ENCODE measurements at regions not wholly inside any gene's neighbourhood (a gene's known extent, or its start where the extent isn't known, plus 50 kb on each side); places are given as distances from the start of the nearest gene placed in this dataset.

DNA sequence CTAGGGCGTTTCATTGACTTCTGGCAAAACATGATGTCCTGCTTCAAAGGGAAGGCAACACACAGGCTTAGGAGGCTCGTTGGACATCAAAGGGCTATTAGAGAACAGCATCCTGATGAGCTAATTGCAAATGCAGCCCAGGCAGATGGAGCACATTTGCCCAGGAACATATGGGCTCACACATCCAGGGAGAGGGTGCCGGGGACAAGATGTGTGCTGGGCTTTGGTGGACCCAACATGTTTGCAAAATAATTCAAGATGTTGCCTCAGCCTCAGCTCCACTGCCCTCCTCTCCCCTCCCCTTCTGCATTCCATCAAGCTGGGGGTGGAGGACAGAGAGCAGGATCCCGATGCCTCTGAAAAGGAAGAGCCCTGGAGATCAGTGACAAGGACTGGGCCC lies 217.1 kb upstream of the ZMIZ1 start:
- DNase-seq (ENCODE audit: extremely low read depth in 1 of 2, low read depth in 1 of 2): no peak

DNA sequence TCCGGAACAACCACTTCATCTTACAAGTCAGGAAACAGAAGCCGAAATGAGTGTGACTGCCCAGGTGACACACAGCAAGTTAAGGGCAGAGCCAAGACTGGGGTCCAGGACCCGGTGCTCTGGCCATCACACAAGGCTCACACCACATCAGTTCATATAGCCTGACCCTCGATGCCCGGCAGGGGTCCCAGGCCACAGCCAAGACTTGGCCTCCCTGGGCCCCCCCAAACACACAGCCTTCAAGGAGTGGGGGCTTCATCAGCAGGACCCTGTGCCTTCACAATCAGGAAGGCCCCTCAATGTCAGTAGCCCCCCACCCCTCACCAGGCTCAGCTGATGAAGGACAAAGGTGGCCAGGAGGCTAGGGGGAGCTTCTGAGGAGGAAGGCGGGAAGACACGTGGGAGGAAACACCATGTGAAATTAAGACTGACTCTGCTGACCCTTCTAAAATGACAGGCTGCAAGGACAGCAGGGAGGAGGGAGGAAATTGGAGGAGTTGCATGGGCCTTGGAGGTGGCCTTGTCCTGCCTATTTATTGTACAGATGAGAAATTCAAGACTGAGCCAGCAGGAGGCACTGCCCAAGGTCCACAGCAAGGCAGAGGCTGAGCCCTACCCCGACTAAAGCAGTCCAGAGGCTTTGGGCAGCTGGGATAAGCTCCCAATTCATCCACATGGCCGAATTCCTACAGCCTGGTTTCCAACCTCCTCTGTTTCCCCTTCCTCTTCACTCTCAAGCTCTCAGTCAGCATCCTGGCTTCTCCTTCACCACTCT lies 216.1 kb upstream of the ZMIZ1 start:
- no peak for DNase-seq (ENCODE audit: extremely low read depth in 1 of 2, low read depth in 1 of 2)

DNA sequence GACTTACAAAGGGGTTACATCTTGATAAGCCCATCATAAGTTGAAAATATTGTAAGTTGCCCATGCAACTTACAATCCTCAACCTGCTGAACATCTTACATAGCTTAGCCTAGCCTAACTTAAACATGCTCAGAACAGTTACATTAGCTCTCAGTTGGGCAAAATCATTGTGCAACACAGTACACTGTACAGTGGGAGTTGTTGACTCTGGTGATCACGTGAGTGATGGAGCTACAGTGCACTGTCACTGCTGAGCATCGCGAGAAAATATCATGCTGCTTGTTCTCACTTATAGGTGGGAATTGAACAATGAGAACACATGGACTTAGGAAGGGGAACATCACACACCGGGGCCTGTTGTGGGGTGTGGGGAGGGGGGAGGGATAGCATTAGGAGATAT lies 214.9 kb upstream of the ZMIZ1 start:
- no peak for DNase-seq (ENCODE audit: extremely low read depth in 1 of 2, low read depth in 1 of 2)

DNA sequence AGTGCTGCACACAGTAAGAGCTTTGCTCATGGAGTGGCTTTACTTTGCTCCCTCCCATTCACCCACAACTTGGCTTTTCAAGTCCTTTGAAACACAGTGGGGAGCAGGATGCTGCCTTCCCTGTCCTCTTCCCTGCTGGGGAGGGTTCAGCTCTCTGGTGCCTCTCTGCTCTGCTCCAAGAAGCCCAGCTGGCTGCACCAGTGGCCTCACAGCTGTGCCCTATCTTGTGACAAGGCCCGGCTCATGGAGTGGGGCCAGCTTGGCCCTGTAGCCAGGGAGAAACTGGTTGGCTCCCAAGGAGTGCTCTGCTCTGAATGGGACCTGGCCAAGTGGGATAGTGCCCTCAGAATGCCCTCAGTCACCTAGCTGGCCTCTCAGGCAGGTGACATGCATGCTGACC lies 212.3 kb upstream of the ZMIZ1 start:
- DNase-seq (ENCODE audit: extremely low read depth in 1 of 2, low read depth in 1 of 2): no peak

DNA sequence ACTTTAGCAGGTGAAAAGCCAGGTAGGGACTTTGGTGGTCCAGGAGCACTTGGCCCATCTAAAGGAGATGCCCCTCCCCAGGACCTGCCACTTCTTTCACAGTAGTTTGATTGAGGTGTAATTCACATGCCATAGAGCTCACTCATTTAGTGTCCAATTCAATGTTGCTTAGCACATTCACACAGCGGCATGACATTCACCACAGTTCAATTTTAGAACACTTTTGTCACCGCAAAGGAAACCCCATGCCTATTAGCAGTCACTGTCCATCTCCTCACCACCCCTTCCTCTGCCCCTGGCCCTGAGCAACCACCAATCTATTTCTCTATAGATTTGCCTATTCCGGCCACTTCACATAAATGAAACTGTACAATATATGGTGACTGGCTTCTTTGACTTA lies 211.6 kb upstream of the ZMIZ1 start:
- no peak for DNase-seq (ENCODE audit: extremely low read depth in 1 of 2, low read depth in 1 of 2)

DNA sequence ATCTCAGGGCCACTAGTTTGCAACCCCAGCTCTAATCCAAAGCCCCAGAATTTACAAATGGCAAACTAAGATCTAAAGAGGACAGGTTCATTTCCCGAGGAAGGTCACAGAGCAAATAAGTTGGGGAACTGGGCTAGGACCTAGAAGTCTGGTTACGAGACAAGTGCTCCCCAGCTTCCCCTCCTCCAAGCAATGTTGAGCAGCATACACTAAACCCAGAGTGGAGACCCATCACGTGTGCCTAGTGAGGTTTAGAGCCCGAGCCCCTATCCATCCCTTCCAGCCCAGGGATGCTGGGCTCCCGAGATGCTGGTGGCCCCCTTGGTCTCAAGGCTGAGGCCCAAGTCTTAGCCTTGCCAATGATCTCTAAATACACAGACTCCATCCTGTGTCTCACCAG lies 209.5 kb upstream of the ZMIZ1 start:
- DNase-seq (ENCODE audit: extremely low read depth in 1 of 2, low read depth in 1 of 2): no peak

DNA sequence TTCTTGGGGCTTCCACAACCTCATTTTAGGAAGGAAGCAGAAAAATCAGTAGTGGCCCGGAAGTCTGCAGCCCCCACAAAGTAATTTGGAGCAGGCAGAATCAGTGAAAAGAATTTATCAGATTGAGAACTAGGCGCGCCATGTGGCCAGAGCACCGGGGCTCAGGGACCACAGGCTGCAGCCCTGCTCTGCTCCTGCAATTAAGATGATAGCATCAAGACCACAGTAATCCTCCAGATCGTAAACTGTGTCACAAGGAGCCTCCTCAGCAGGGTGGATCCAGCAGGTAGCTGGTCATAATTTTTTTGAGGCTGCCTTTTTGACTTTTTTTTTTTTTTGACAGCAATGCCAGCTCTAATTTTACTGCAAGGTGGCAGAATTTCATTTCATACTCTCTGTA lies 209.0 kb upstream of the ZMIZ1 start:
- DNase-seq (ENCODE audit: extremely low read depth in 1 of 2, low read depth in 1 of 2): no peak

DNA sequence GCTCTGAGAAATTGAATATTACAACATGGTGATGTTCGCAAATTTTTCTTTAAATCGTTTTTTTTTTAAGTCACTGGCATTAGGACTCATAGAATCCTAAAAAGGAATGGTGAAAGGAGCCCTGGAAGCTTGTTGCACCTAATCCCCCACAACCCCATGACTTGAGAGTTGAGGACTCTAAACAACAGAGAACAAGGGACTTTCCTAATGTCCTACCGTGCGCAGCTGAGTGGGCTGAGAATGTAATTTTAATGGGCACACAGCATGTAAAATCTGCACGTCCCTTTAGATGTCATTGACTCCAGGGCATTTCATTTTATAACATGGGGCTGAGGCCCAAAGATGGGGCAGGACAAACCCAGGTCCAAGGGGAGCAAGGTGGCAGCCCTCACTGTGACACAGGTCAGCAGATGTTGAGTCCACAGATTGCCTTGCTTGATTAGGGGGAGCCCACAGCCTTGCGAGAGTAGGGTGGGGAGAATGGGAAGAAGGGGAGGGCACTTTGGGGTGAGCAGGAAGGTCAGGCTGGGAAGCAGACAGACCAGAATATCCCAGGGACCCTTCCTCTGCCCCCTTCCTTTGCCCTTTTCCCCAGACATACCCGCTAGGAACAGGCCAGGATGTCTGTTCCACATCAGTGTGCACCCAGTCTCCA lies 208.4 kb upstream of the ZMIZ1 start:
- DNase-seq (ENCODE audit: extremely low read depth in 1 of 2, low read depth in 1 of 2): no peak

DNA sequence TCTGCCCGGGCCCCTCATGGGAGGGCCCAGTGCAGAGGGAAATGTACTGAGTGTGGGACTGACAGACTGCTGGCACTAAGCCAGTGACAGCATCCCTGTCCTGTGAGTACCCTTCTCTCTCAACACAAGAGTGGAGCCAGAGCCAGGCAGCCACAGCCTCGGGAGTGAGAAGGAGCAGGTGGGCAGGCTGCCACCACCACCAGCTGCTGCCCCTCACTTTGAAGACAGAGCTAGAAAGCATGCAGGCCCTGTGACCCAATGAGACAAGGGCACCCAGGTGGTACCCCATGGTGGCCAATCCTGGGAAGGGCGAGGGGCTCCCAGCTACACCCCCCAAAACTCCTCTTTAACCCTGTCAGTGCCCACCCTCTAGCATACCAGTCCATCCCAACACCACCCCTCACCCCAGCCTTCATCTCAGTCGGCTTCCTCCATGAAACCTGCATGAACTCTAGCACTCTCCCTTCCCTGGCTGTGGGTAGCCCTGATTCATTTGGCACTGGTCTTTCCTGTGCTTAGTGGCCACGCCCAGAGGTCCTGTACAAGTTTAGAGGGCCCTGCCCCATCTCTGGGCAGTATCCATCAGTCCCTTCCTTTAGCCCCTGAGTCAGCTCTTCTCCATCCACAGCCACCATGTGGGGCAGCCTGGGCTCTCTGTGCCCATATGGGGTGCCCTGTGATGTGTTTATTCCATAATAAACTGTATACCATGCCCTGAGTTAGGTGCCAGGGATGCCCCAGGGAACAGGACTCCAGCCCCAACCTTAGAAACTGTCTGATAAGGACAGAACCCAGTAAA lies 207.0 kb upstream of the ZMIZ1 start:
- no peak for DNase-seq (ENCODE audit: extremely low read depth in 1 of 2, low read depth in 1 of 2)

DNA sequence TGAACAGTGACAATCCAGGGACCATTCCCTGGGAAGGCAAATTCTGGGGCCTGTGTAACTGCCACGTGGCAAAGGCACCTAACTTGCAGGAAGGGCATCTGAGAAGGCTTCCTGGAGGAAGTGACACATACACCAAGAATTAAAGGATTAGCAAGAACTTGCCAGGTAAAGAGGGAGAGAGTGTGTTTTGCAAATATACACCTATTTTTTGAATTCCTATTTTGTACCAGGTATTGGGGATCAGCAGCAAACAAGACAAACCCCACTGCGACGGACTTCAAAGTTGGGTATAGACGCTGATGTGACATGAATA lies 206.5 kb upstream of the ZMIZ1 start:
- no peak for DNase-seq (ENCODE audit: extremely low read depth in 1 of 2, low read depth in 1 of 2)

DNA sequence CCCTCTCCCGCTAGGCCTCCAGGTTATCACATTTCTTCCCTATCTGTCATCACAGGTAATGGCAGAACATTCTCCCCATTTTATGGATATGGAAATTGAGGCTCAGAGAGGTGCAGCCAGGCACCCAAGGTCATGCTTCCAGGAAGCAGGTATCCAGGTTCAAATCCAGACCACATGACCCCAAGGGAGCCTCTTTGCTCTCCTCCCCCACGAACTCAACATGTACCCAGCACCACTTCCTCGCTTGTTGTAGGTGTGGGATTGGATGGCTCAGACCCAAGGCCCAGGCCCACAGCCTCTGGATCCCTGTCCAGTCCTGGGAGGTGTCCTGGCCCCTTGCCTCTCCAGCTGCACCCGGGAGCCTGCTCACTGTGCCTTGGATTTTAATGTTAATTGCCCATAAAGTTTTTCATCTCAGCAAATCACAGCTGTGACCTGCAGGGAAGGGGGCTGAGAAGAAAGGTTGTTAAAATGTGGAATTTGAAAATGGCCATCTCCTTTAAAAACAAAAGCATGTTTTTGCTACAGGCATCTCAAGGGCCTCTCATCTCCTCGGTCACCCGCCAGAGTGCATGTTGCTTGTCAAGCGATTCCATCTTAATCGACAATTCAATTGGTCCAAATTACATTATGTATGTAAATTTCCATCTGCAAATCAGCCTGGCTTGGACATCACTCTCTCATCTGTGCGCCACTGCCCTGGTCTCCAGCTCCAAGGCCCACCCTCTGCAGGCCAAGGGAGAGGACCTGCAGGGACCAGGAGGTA lies 205.4 kb upstream of the ZMIZ1 start:
- DNase-seq (ENCODE audit: extremely low read depth in 1 of 2, low read depth in 1 of 2): no peak

DNA sequence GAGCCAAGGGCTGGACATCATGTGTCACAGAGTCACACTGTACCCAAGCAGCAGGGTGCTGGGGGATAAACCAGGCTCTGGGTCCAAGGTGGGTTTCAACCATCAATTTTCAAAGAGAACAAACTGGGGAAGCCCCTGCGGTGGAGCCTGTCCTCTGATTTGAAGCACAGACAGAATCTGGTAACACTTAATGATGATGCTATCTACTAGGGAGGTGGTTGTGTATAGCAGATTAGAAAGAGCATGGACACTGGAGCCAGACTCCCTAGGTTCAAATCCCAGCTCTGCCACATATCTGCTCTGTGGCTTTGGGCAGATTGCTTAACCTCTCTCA lies 204.9 kb upstream of the ZMIZ1 start:
- DNase-seq (ENCODE audit: extremely low read depth in 1 of 2, low read depth in 1 of 2): no peak

DNA sequence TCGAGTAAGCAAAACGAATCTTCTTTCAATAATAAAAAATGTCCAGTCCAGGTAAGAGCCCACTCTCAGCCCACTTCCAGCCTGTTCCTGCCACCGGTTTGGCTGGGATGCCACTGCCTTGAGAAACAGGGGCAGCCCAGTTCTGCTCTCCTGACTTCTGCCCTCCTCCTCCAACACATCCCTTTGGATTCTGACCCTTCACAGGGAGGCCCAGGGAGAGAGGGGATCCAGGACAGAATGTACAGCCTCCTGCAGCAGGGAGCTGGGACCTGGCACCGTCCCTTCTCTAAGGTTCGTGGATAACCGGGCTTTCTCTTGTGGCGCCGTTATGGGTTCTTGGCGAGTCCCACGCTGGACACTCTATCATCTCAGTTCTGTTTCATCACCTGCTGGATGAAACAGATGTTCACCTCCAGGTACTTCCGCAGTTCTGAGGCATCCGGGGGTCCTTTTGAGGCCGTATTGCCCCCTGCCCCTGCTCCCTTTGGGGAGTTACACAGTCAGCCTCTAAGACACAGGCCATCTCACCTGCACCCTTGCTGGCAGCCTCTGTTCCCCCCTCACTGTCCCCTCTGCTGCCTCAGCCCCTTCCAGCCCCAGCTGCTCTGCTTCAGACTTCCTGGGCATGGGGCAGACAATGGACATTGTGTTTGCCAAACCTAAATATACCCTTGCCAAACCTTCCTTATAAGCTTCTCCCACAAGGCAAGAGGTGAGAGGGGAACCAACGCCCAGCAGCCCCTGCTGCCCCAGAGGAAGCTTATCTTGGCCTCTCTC lies 203.8 kb upstream of the ZMIZ1 start:
- no peak for DNase-seq (ENCODE audit: extremely low read depth in 1 of 2, low read depth in 1 of 2)

DNA sequence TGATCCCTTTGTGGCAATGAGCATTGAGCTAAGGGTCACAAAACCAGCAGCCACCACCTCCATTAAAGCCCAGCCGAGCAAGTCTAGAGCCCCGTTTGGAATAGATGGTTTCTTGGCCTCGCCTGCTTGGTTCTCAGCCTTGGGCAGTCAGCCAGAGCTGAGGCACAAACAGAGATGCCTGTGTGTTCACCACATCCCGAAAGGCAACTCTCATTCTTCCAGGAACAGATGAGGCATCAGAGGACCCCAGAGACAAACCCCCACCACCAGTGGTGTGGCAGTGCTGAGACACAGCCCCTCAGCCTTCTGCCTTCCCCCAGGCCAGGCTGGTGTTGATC lies 203.3 kb upstream of the ZMIZ1 start:
- no peak for DNase-seq (ENCODE audit: extremely low read depth in 1 of 2, low read depth in 1 of 2)

DNA sequence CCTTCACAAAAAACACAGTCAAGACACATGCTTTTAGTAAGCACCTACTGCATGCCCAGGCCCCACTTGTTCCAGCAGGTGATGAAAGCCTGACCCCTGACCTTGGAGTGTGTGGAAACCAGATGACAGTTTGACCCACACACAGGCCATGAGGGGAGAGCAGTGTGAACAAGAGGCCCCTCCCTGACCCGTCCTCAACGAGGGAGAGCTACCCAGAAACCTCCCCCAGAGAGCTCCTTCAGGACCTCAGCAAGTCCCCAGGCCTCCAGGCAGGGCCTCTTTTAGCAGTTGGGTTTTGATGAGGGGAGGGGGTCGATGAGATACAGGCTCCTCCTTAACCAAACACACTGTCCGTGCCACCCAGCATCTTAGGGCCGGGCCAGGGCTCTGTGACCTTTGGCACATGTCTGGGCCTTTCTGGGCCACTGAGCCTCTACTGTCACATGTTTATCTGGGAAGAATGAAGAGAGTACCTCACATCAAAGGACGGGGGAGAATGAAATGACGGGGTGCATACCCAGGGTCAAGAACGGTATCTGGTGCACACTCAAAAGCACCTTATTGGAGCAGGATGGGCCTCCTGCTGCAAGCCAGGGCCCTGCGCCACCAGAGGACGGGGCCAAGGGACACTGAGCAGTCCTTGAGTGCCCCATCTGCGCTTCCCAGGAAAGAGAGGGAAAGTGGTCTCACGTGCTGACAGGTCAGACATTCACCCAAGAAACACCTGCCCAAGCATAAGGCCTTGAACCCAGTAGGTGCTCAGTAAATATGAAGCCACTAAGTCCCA lies 202.6 kb upstream of the ZMIZ1 start:
- DNase-seq (ENCODE audit: extremely low read depth in 1 of 2, low read depth in 1 of 2): no peak

DNA sequence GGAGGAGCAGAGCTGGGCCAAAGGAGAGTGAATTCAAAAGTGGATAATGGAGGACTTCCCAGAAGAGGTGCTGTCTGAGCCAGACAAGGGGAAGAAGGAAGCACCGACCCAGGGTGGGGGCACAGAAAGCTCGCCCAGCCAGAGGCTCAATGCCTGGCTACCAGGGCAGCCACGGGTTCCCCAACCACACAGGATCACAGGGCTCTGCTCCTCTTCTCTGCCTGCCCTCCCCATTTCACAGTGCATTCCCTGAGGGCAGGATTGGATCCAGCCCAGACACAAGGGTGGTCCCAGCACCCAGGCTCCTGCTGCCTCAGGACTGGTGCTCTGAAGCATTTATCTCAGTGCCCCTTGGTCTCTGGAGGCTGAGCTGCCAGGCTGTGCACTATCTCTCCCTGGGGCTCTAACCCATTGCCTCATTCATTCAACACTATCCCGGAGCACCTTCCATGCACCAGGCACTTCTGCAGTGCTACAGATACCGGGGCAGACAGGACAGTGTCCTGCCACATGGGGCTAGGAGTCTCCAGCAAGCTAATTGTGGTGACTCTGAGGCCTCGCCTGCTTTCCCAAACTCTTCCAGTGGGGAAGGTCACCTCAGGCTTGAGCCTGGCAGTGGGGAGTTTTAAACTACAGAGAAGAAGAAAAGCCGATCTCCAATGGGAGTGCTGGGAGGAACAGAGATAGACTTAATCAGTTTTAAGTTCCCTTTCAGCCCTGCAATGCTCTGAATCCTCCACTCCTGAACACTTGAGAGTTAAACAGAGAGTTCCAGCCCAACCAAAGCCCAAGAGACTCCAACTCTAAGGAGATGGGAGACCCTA lies 201.8 kb upstream of the ZMIZ1 start:
- no peak for DNase-seq (ENCODE audit: extremely low read depth in 1 of 2, low read depth in 1 of 2)

DNA sequence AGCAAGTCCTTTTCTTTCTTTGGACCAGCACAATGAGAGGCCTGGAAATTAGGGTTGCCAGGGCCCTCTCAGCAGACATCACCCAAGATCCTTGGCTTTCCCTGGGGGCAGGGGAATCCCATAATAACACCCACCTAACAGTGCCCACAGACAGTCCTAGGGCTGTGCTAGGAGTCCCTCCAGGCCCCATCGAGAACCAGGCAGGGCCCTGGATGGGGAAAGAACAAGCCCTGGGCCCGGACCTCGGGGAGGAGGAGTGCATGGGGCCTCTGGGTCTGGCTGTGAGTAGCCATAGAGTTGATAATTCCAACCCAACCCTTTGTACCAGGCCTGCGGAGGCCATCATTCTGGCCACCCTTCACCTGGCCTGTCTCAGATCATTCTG lies 201.2 kb upstream of the ZMIZ1 start:
- no peak for DNase-seq (ENCODE audit: extremely low read depth in 1 of 2, low read depth in 1 of 2)

DNA sequence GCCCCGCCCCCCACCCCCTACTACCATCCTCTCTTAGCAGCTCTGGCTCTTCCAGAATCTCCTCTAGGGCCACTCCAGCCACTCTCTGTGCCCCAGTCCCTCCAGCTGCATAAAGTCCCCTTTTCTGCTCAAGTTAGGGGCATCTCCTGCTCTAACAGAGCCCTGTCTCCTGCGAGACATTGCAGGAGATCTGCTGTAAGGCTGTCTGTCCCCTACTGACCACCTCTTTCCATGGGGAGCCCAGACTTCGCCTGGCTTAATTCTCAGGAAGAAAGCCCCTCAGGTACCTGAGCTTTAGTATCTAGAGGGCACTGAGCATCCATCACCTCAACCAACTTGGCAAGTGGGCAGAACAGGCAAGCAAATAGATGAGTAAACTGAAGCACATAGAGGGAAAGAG lies 200.7 kb upstream of the ZMIZ1 start:
- no peak for DNase-seq (ENCODE audit: extremely low read depth in 1 of 2, low read depth in 1 of 2)

DNA sequence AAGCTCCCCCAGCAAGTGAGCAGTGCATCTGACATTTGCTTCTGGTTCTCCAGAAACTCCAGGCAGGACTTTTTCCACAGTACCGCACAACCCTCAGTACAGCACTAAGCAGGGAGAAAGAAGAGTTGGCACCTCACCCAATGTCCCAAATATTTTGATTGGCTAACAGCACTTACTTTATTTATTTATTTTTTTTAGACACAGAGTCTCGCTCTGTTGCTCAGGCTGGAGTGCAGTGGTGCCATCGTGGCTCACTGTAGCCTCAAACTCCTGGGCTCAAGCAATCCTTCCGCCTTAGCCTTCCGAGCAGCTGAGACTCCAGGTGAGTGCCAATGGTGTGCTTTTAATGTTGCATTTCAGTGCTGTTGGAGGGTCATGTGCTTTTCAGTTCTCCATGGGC lies 200.3 kb upstream of the ZMIZ1 start:
- no peak for DNase-seq (ENCODE audit: extremely low read depth in 1 of 2, low read depth in 1 of 2)

Data from stimulated activated CD8-positive, alpha-beta memory T cell treated with anti-CD3 and anti-CD28 coated beads, Interleukin-7, amount 100 ng/mL, for 48 hours (primary cell).